Trophoblast cell (in vitro differentiated cells and primary cell): ENCODE measurements at regions not wholly inside any gene's neighbourhood (a gene's known extent, or its start where the extent isn't known, plus 50 kb on each side); places are given as distances from the start of the nearest gene placed in this dataset.

Source experiments
- DNase-seq, 2 donors: peaks; one replicate each; pipeline ENCODE4 v3.0.0-alpha.2; 2016
- H2AFZ ChIP-seq: 2 replicates; pipeline ENCODE4 v1.6.1; 2013; ENCODE audit warnings: low read length, moderate library complexity, mild to moderate bottlenecking; ENCODE audit not compliant: insufficient read depth, poor library complexity
- H2AK5ac ChIP-seq: 2 replicates; pipeline ENCODE4 v1.6.1; 2013; ENCODE audit warnings: mild to moderate bottlenecking, low read length
- H2BK120ac ChIP-seq: 2 replicates; pipeline ENCODE4 v1.6.1; 2013; ENCODE audit warnings: low read length, mild to moderate bottlenecking, moderate library complexity; ENCODE audit not compliant: insufficient read depth, poor library complexity
- H2BK12ac ChIP-seq: 2 replicates; pipeline ENCODE4 v1.6.1; 2013; ENCODE audit warnings: mild to moderate bottlenecking, low read length, moderate library complexity
- H2BK5ac ChIP-seq: 2 replicates; pipeline ENCODE4 v1.6.1; 2013; ENCODE audit warnings: low read length, low read depth, moderate library complexity, mild to moderate bottlenecking; ENCODE audit not compliant: poor library complexity
- H3K14ac ChIP-seq: 2 replicates; pipeline ENCODE4 v1.6.1; 2013; ENCODE audit warnings: mild to moderate bottlenecking, low read length
- H3K18ac ChIP-seq: 2 replicates; pipeline ENCODE4 v1.6.1; 2013; ENCODE audit warnings: mild to moderate bottlenecking, low read length
- H3K23ac ChIP-seq: 2 replicates; pipeline ENCODE4 v1.6.1; 2013; ENCODE audit warnings: low read length
- H3K27ac ChIP-seq: 2 replicates; pipeline ENCODE4 v1.5.1; 2013; ENCODE audit warnings: low read depth, mild to moderate bottlenecking, inconsistent platforms, low read length, moderate library complexity
- H3K27me3 ChIP-seq: 2 replicates; pipeline ENCODE4 v1.6.1; 2013; ENCODE audit warnings: inconsistent platforms, mild to moderate bottlenecking, low read length, moderate library complexity; ENCODE audit not compliant: insufficient read depth
- H3K36me3 ChIP-seq, 2 experiments: 1 replicate in 1 of 2; 2 replicates in 1 of 2; pipeline ENCODE4 v1.6.1; 2013; ENCODE audit warnings: low read length in 2 of 2, mild to moderate bottlenecking in 2 of 2, moderate library complexity in 1 of 2; ENCODE audit not compliant: insufficient read depth in 2 of 2, control insufficient read depth in 1 of 2
- H3K4ac ChIP-seq: 2 replicates; pipeline ENCODE4 v1.6.1; 2013; ENCODE audit warnings: low read depth, mild to moderate bottlenecking, low read length, moderate library complexity
- H3K4me1 ChIP-seq, 2 experiments: 1 replicate in 1 of 2; 2 replicates in 1 of 2; pipeline ENCODE4 v1.6.1; 2013; ENCODE audit warnings: low read length in 2 of 2, mild to moderate bottlenecking in 2 of 2, moderate library complexity in 1 of 2; ENCODE audit not compliant: insufficient read depth in 2 of 2, control insufficient read depth in 1 of 2
- H3K4me2 ChIP-seq: 2 replicates; pipeline ENCODE4 v1.6.1; 2013; ENCODE audit warnings: inconsistent platforms, mild to moderate bottlenecking, low read length, moderate library complexity
- H3K4me3 ChIP-seq: 2 replicates; pipeline ENCODE4 v1.5.1; 2013; ENCODE audit warnings: mild to moderate bottlenecking, low read depth, low read length, inconsistent platforms
- H3K79me1 ChIP-seq: one replicate; pipeline ENCODE4 v1.6.1; 2013; ENCODE audit warnings: low read length
- H3K79me2 ChIP-seq: 2 replicates; pipeline ENCODE4 v1.6.1; 2013; ENCODE audit warnings: low read length, mild to moderate bottlenecking; ENCODE audit not compliant: control insufficient read depth, insufficient read depth, poor library complexity
- H3K9ac ChIP-seq: 2 replicates; pipeline ENCODE4 v1.6.1; 2013; ENCODE audit warnings: mild to moderate bottlenecking, low read length
- H3K9me3 ChIP-seq: 2 replicates; pipeline ENCODE4 v1.6.1; 2013; ENCODE audit warnings: low read depth, mild to moderate bottlenecking, control low read depth, inconsistent platforms, low read length; ENCODE audit not compliant: insufficient read depth
- H4K12ac ChIP-seq: 2 replicates; pipeline ENCODE4 v1.6.1; 2013; ENCODE audit warnings: low read depth, mild to moderate bottlenecking, low read length, moderate library complexity
- H4K8ac ChIP-seq: 2 replicates; pipeline ENCODE4 v1.6.1; 2013; ENCODE audit warnings: low read depth, mild to moderate bottlenecking, low read length, moderate library complexity
- H4K91ac ChIP-seq: one replicate; pipeline ENCODE4 v1.6.1; 2013; ENCODE audit warnings: low read depth, mild to moderate bottlenecking, low read length, moderate library complexity
- WGBS: extraction: QIAGEN DNeasy Blood & Tissue Kit; methylation state at CpG from one replicate; pipeline ENCODE4 v1.1.7; 2013; ENCODE audit warnings: missing lambda C conversion rate; ENCODE audit not compliant: insufficient read length, insufficient coverage; ENCODE audit errors: extremely low coverage; 5-methylcytosine and 5-hydroxymethylcytosine counted together

DNA sequence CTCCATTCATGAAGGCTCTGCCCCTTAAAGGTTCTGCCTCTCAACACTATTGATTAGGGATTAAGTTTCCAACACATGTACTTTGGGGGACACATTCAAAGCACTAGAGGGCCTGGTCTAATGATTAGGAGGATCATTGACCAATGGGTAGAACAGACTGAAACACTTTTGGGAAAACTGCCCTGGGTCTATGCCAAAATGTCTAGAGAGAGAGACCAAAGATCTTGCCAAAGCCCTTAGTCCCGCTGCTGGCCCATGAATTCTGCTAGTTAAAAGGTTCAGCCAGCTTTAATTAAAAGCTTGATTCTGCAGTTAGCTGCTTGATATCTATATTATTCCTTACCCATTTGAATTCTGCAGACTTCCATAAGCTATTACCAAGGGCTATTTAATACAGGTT lies 613.2 kb downstream of the SLC4A3 start:
- Histone ChIP-seq H3K79me1 (no peaks in the 10 kb centered on the region), H3K9me3 (no peaks in the 10 kb centered on the region), H3K14ac (no peak overlapping the region), H3K4me1 (no peaks in the 10 kb centered on the region), H3K27ac (no peak overlapping the region), H3K36me3 (no peaks in the 10 kb centered on the region), H4K91ac (no peak overlapping the region), H3K23ac (no peak overlapping the region), H2AFZ (no peak overlapping the region), H4K8ac (no peak overlapping the region), H2BK12ac (no peak overlapping the region), H3K9ac (no peak overlapping the region), H3K27me3 (no peaks in the 10 kb centered on the region), H4K12ac (no peak overlapping the region), H3K79me2 (no peaks in the 10 kb centered on the region), H2BK120ac (no peak overlapping the region), H3K4me2 (no peak overlapping the region), H2AK5ac (no peak overlapping the region), H3K4ac (no peak overlapping the region), H3K4me3 (no peak overlapping the region), H2BK5ac (no peak overlapping the region), H3K18ac (no peak overlapping the region)
- DNase-seq, result no peak
- no CpG with 5 or more reads among the region's 1 CpG for WGBS

DNA sequence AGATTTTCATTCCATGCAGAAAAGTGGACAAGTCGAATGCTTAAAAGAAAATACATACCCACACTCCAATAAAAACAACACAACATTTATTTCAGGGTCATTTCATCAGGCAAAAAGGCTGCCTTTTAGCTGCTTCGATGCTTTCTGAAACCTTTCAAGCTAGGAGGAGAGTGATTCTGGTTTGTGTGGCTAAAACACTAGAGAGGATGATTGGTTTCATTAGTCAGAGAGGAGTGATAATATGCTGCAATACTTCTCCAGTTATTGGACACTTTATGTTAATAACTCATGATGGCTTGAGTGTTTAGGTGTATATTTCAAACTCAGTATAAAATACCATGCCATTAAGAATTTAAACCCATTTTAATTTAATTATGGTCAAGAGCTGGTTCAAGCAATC lies 614.0 kb downstream of the SLC4A3 start:
- Histone ChIP-seq H3K4me3 (no peak overlapping the region), H4K8ac (no peak overlapping the region), H3K4me2 (no peak overlapping the region), H3K23ac (no peak overlapping the region), H3K9ac (no peak overlapping the region), H3K4ac (no peak overlapping the region), H3K4me1 (no peaks in the 10 kb centered on the region), H3K27ac (no peak overlapping the region), H4K12ac (no peak overlapping the region), H2BK12ac (no peak overlapping the region), H3K18ac (no peak overlapping the region), H3K79me2 (no peaks in the 10 kb centered on the region), H2AK5ac (no peak overlapping the region), H3K14ac (no peak overlapping the region), H2BK5ac (no peak overlapping the region), H3K79me1 (no peaks in the 10 kb centered on the region), H3K36me3 (no peaks in the 10 kb centered on the region), H2AFZ (no peak overlapping the region), H2BK120ac (no peak overlapping the region), H4K91ac (no peak overlapping the region), H3K9me3 (no peaks in the 10 kb centered on the region), H3K27me3 (no peaks in the 10 kb centered on the region)
- WGBS, result no CpG with 5 or more reads among the region's 2 CpGs
- no peak for DNase-seq

DNA sequence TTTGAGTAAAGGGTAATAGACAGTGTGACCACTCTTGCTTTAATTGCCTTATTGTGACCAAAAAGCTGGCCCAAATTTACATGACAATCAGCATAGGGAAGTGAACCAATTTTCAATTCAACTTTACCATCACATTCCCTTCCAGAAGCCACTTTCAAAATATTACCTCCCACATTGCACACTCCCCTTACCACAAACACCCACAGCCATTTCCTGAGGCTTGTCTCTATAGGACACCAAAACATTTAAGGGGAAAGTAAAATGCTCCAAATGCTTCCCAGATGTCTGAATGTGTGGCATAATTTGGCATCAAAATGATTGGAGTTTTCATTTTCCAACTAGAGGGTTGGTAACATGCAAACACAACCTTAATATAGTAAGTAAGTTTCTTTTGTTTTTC lies 616.1 kb downstream of the SLC4A3 start:
- no peak overlapping the region for H3K23ac ChIP-seq
- no peak overlapping the region for H3K27ac ChIP-seq
- no peak overlapping the region for H2AK5ac ChIP-seq

DNA sequence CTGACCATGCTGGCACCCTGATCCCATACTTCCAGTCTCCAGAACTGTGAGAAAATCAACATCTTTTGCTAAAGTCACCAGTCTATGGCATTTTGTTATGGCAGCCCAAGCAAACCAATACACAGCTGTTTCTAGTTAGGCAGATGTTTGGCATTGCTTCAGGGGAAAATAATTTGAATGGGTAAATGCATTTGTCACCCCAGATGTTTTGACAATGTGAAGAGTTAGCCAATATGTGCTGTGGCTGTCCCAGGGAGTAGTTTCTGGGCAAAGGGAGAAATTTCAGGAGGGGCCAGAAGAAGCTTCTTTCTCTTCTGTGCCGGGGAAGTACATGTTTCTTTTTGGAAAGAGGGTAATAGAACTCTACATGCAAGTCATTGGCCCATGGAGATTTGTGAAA lies 619.0 kb downstream of the SLC4A3 start:
- Histone ChIP-seq H3K4me3 (no peak overlapping the region), H3K9me3 (no peaks in the 10 kb centered on the region), H2AFZ (no peak overlapping the region), H3K79me2 (no peaks in the 10 kb centered on the region), H2BK5ac (no peak overlapping the region), H4K91ac (no peak overlapping the region), H3K36me3 (no peaks in the 10 kb centered on the region), H3K18ac (no peak overlapping the region), H4K8ac (no peak overlapping the region), H3K9ac (no peak overlapping the region), H3K79me1 (no peaks in the 10 kb centered on the region), H3K27me3 (no peaks in the 10 kb centered on the region), H4K12ac (no peak overlapping the region), H3K4me1 (no peaks in the 10 kb centered on the region), H2AK5ac (no peak overlapping the region), H3K4me2 (no peak overlapping the region), H3K23ac (no peak overlapping the region), H2BK120ac (no peak overlapping the region), H2BK12ac (no peak overlapping the region), H3K4ac (no peak overlapping the region), H3K27ac (no peak overlapping the region), H3K14ac (no peak overlapping the region)
- no CpG with 5 or more reads among the region's 1 CpG for WGBS
- DNase-seq, result no peak

More for the DNA sequence above, 616.1 kb downstream of the SLC4A3 start:
- Histone ChIP-seq H3K36me3 (no peaks in the 10 kb centered on the region), H3K27me3 (no peaks in the 10 kb centered on the region), H4K8ac (no peak overlapping the region), H3K14ac (no peak overlapping the region), H3K4me2 (no peak overlapping the region), H3K9me3 (no peaks in the 10 kb centered on the region), H3K4me3 (no peak overlapping the region), H3K4ac (no peak overlapping the region), H3K79me2 (no peaks in the 10 kb centered on the region), H3K9ac (no peak overlapping the region), H3K18ac (no peak overlapping the region), H2BK5ac (no peak overlapping the region), H2BK120ac (no peak overlapping the region), H4K12ac (no peak overlapping the region), H4K91ac (no peak overlapping the region), H3K79me1 (no peaks in the 10 kb centered on the region), H3K4me1 (no peaks in the 10 kb centered on the region), H2AFZ (no peak overlapping the region), H2BK12ac (no peak overlapping the region)
- DNase-seq, result no peak
